ENCODE measurements at regions not wholly inside any gene's neighbourhood (a gene's known extent, or its start where the extent isn't known, plus 50 kb on each side); places are given as distances from the start of the nearest gene placed in this dataset.

GRCh38 chr6:62528894-62529526 is 243.0 kb upstream of the KHDRBS2 start:
- TF ChIP-seq POLR2A (IDR thresholded peaks at IDR 0.05; ENCODE audit: borderline replicate concordance, extremely low read depth, insufficient read depth, insufficient read length) = no peak
- TF ChIP-seq ELF1 (IDR thresholded peaks at IDR 0.05; ENCODE audit: borderline replicate concordance, low read depth) = no peak
- TF ChIP-seq CTCF (IDR thresholded peaks at IDR 0.05 in 2 of 3, conservative IDR thresholded peaks at IDR 0.05 in 1 of 3; ENCODE audit: borderline replicate concordance in 1 of 3, insufficient read depth in 1 of 3, low read depth in 2 of 3, low read length in 2 of 3) = no peak
- no peak for TF ChIP-seq RAD21 (IDR thresholded peaks at IDR 0.05; ENCODE audit: low read depth)
- no peak for TF ChIP-seq REST (IDR thresholded peaks at IDR 0.05; ENCODE audit: low read depth)
